Stimulated activated CD8-positive, alpha-beta memory T cell treated with anti-CD3 and anti-CD28 coated beads, Interleukin-4, amount 100 ng/mL, for 1 hour (primary cell): ENCODE measurements at regions not wholly inside any gene's neighbourhood (a gene's known extent, or its start where the extent isn't known, plus 50 kb on each side); places are given as distances from the start of the nearest gene placed in this dataset.

ENCODE experiments used
- DNase-seq, 2 donors: peaks; one replicate each; pipeline ENCODE4 v3.0.0-alpha.2; 2020; ENCODE audit warnings: low read depth in 2 of 2, low spot score in 1 of 2

GRCh38 chr16:17877821-17878360 lies 407.1 kb upstream of the XYLT1 start:
- DNase-seq = no peak

- no peak for DNase-seq
Measured at GRCh38 chr16:17866996-17867395, 396.2 kb upstream of the XYLT1 start.

- DNase-seq = no peak
Measured at GRCh38 chr16:17861981-17862479, 391.3 kb upstream of the XYLT1 start.

- DNase-seq = no peak
Measured at GRCh38 chr16:17858061-17858460, 387.3 kb upstream of the XYLT1 start.

- DNase-seq = no peak
Measured at GRCh38 chr16:17853958-17854357, 383.2 kb upstream of the XYLT1 start.

GRCh38 chr16:17852977-17853702 lies 382.4 kb upstream of the XYLT1 start:
- DNase-seq = no peak

- DNase-seq = no peak
Measured at GRCh38 chr16:17850581-17851250, 380.0 kb upstream of the XYLT1 start.

- no peak for DNase-seq
Measured at GRCh38 chr16:17847234-17847795, 376.6 kb upstream of the XYLT1 start.

- DNase-seq = no peak
Measured at GRCh38 chr16:17846030-17846429, 375.3 kb upstream of the XYLT1 start.

GRCh38 chr16:17845031-17845430 lies 374.3 kb upstream of the XYLT1 start:
- no peak for DNase-seq

GRCh38 chr16:17843905-17844304 lies 373.1 kb upstream of the XYLT1 start:
- no peak for DNase-seq

GRCh38 chr16:17839907-17840306 lies 369.1 kb upstream of the XYLT1 start:
- no peak for DNase-seq

GRCh38 chr16:17839272-17839671 lies 368.5 kb upstream of the XYLT1 start:
- DNase-seq = no peak

- no peak for DNase-seq
Measured at GRCh38 chr16:17836868-17837602, 366.3 kb upstream of the XYLT1 start.

- no peak for DNase-seq
Measured at GRCh38 chr16:17835118-17835876, 364.5 kb upstream of the XYLT1 start.

- DNase-seq = no peak
Measured at GRCh38 chr16:17832738-17833137, 362.0 kb upstream of the XYLT1 start.

GRCh38 chr16:17831330-17831729 lies 360.6 kb upstream of the XYLT1 start:
- DNase-seq = no peak

GRCh38 chr16:17830651-17831050 lies 359.9 kb upstream of the XYLT1 start:
- DNase-seq = no peak

GRCh38 chr16:17829811-17830210 lies 359.1 kb upstream of the XYLT1 start:
- no peak for DNase-seq

- DNase-seq = no peak
Measured at GRCh38 chr16:17828012-17828411, 357.3 kb upstream of the XYLT1 start.

- no peak for DNase-seq
Measured at GRCh38 chr16:17827313-17827712, 356.6 kb upstream of the XYLT1 start.
